Lung (tissue), 11 donors: ENCODE measurements at regions not wholly inside any gene's neighbourhood (a gene's known extent, or its start where the extent isn't known, plus 50 kb on each side); places are given as distances from the start of the nearest gene placed in this dataset.
"Not testable (repeated sequence)": the region's sequence is repeated elsewhere in the genome, so short reads cannot be mapped to it uniquely, and the experiment has no call there.

Experiments used
- ATAC-seq: fragments of 200-7000 bp; cut with Tn5 transposase; one replicate; pipeline ENCODE4 v1.9.1; 2020; ENCODE audit warnings: moderate number of reproducible peaks; ENCODE audit not compliant: insufficient read depth, low FRiP score
- DNase-seq, 3 donors: peaks; one replicate each; pipeline ENCODE4 v3.0.0-alpha.2; 2013 to 2017
- H3K27ac ChIP-seq, 2 donors: one replicate each; pipeline ENCODE4 v1.5.1; 2013; ENCODE audit warnings: mild to moderate bottlenecking in 2 of 2, moderate library complexity in 2 of 2, control low read depth in 1 of 2, inconsistent platforms in 1 of 2, low read depth in 1 of 2, low read length in 1 of 2
- H3K27me3 ChIP-seq, 3 donors: one replicate each; pipeline ENCODE4 v1.5.1; 2013; ENCODE audit warnings: low read length in 2 of 3; ENCODE audit not compliant: control insufficient read depth in 3 of 3, insufficient read depth in 3 of 3
- H3K36me3 ChIP-seq, 4 donors: one replicate each; pipeline ENCODE4 v1.5.1; 2013; ENCODE audit warnings: low read length in 4 of 4, mild to moderate bottlenecking in 1 of 4, moderate library complexity in 1 of 4; ENCODE audit not compliant: control insufficient read depth in 4 of 4, insufficient read depth in 4 of 4
- H3K4me1 ChIP-seq, 5 donors: one replicate each; pipeline ENCODE4 v1.5.1; 2013; ENCODE audit warnings: low read length in 5 of 5, mild to moderate bottlenecking in 2 of 5, moderate library complexity in 1 of 5; ENCODE audit not compliant: control insufficient read depth in 5 of 5, insufficient read depth in 5 of 5
- H3K4me3 ChIP-seq: one replicate; pipeline ENCODE4 v1.5.1; 2013; ENCODE audit warnings: mild to moderate bottlenecking, control low read depth, moderate library complexity
- H3K9ac ChIP-seq, 2 donors: one replicate each; pipeline ENCODE4 v1.5.1; 2013; ENCODE audit warnings: low read length in 2 of 2, control low read depth in 1 of 2; ENCODE audit not compliant: insufficient read depth in 1 of 2
- H3K9me3 ChIP-seq, 4 donors: one replicate each; pipeline ENCODE4 v1.5.1; 2013; ENCODE audit warnings: low read length in 3 of 4, mild to moderate bottlenecking in 1 of 4, moderate library complexity in 1 of 4; ENCODE audit not compliant: control insufficient read depth in 4 of 4, insufficient read depth in 3 of 4
- WGBS, 2 donors: extraction: QIAGEN DNeasy Blood & Tissue Kit; methylation state at CpG; one replicate each; pipeline ENCODE4 v1.1.7; 2013; 5-methylcytosine and 5-hydroxymethylcytosine counted together
- TF ChIP-seq, protein P1 (sequence below): IDR thresholded peaks from 2 replicates; pipeline ENCODE4 v1.5.1; 2012; ENCODE audit warnings: mild to moderate bottlenecking; ENCODE audit errors: control extremely low read depth, extremely low read depth
- donor health status: control.
- donor health status: control.
- donor health status: Bipolar disorder and iron deficiency.
- donor health status: healthy.
- donor health status: DM: yes; HTN: yes; CAD: no.

DNA sequence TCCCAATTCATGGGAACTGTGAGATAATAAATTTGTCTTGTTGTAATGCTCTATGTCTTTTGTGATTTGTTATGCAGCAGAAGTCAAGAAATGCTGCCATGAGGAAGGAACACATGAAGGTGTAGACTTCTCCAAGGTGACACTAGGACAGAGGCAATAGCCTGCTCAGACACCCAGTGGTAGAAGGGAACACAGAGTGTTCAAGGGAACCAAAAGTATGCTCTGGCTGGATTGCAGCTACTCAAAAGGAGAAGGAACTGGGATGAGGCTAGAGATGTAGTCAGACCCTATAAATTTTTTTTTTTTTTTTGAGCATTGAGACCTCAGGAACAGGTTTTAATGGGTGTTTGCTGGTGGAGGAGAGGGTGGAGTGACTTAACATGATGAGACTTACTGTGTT is 232.5 kb downstream of the PARP8 start:
- no peak overlapping the region for H3K4me3 ChIP-seq
- ATAC-seq (no peak), DNase-seq (no peak)
- peaks cover 0 to 2% (median 0%) of the 10 kb centered on the region in 4 donors for H3K9me3 ChIP-seq
- H3K9ac ChIP-seq, result no peak overlapping the region
- no peak overlapping the region for H3K27ac ChIP-seq
- TF ChIP-seq, protein P1, sequence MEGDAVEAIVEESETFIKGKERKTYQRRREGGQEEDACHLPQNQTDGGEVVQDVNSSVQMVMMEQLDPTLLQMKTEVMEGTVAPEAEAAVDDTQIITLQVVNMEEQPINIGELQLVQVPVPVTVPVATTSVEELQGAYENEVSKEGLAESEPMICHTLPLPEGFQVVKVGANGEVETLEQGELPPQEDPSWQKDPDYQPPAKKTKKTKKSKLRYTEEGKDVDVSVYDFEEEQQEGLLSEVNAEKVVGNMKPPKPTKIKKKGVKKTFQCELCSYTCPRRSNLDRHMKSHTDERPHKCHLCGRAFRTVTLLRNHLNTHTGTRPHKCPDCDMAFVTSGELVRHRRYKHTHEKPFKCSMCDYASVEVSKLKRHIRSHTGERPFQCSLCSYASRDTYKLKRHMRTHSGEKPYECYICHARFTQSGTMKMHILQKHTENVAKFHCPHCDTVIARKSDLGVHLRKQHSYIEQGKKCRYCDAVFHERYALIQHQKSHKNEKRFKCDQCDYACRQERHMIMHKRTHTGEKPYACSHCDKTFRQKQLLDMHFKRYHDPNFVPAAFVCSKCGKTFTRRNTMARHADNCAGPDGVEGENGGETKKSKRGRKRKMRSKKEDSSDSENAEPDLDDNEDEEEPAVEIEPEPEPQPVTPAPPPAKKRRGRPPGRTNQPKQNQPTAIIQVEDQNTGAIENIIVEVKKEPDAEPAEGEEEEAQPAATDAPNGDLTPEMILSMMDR, result no peak
- H3K36me3 ChIP-seq, result no peaks in the 10 kb centered on the region
- no peaks in the 10 kb centered on the region for H3K4me1 ChIP-seq
- H3K27me3 ChIP-seq, result no peaks in the 10 kb centered on the region

DNA sequence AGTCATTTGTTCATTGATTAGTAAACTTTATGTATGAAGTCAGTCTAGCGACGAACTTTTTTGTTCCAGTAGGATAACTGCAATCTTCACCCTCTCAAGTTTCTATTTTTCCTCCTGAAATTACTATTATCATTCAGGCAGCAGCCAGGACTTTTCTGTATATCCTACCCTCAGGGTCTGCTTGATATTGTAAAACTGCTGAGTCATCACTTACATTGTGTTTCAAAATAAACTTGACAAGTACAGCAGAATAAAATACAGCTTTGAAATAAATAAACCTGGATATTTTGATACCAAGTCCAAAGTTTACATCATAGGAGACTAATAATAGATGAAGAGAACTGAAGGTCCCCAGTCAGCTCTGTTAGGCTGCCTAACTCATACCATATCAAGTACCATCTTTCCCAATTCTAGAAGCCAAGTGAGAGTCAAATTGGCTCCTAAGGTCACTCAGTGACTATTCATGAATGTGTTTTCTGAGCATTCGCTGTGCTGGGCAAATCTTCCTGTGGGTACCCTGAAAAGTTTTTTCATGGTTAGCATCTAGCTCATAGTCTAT is 234.6 kb downstream of the PARP8 start:
- ATAC-seq, result no peak
- 86 to 95% methylated on average over 3 of the region's 3 CpGs for WGBS, 2 donors
- peak in 1 of 3 donors; percentile 1 for DNase-seq
- Histone ChIP-seq H3K4me1 (no peaks in the 10 kb centered on the region), H3K4me3 (no peak overlapping the region), H3K36me3 (no peaks in the 10 kb centered on the region), H3K9me3 (peaks cover 0 to 2% (median 0%) of the 10 kb centered on the region in 4 donors), H3K27ac (no peak overlapping the region), H3K27me3 (no peaks in the 10 kb centered on the region), H3K9ac (no peak overlapping the region)
- TF ChIP-seq, protein P1, result no peak

DNA sequence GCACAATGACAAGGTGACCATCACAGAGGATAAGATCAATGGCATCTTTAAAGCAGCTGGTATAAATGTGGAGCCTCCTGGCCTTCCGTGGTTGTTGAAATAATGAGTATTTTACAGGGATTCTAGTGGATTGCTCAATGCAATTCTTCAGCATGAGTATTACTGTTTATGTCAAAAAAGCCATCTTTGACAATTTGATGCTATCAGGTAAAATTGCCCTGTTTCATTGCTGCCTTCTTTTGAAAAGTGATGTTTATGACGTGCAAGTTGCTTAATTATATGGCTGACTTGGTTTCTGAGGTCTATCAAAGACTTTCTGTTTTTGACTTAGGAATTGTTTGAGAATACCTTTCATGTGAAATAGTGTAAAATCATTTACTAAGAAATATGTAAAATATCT is 237.2 kb downstream of the PARP8 start:
- Histone ChIP-seq H3K27me3 (no peaks in the 10 kb centered on the region), H3K9me3 (peaks cover 0 to 2% (median 0%) of the 10 kb centered on the region in 4 donors), H3K4me3 (no peak overlapping the region), H3K36me3 (no peaks in the 10 kb centered on the region), H3K9ac (no peak overlapping the region), H3K27ac (no peak overlapping the region), H3K4me1 (no peaks in the 10 kb centered on the region)
- WGBS, 2 donors, result 86 to 88% methylated on average over 2 of the region's 2 CpGs
- DNase-seq, result no peak
- ATAC-seq, result no peak
- TF ChIP-seq, protein P1, result no peak

DNA sequence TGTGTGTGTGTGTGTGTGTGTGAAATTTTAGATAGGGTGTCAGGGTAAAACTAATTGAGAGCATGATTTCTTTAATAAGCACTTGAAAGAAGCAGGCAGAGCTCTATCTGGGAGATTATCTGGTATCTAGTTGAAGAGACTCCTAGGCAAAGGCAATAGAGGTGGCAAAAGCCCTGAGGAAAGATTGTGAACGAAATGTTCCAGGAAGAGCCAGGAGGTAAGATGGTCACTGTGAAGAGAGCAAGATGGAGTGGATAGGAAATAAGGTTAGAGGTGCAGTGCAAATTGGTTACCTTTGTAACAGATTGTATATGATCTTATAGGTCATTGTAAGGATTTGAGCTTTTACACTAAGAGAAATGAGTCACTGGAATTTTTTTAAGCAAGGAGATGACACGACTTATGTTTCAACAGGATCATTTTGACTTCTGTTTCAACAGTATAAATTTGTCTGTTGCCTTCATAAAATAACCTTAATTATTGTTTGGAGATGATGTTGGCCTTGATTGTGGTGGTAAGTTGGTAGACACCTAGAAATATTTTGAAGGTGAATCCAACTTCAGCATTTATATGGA is 239.6 kb downstream of the PARP8 start:
- Histone ChIP-seq H3K36me3 (no peaks in the 10 kb centered on the region), H3K4me1 (no peaks in the 10 kb centered on the region), H3K9ac (no peak overlapping the region), H3K27ac (no peak overlapping the region), H3K9me3 (peaks cover 0 to 2% (median 0%) of the 10 kb centered on the region in 4 donors), H3K4me3 (no peak overlapping the region), H3K27me3 (no peaks in the 10 kb centered on the region)
- no peak for ATAC-seq
- DNase-seq, result no peak
- TF ChIP-seq, protein P1, result no peak
- 78 to 88% methylated on average over 2 of the region's 2 CpGs for WGBS, 2 donors

DNA sequence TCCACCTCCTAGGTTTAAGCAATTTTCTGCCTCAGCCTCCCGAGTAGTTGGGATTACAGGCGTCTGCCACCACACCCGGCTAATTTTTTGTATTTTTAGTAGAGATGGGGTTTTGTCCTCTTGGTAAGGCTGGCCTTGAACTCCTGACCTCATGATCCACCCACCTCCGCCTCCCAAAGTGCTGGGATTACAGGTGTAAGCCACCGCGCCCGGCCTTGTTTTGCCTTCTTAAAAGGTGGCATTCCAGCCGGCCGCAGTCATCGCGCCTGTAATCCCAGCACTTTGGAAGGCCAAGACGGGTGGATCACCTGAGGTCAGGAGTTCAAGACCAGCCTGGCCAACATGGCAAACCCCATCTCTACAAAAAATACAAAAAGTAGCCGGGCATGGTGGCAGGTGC is 253.7 kb downstream of the PARP8 start:
- not testable (repeated sequence) for H3K36me3 ChIP-seq, H3K4me3 ChIP-seq, DNase-seq, ATAC-seq, H3K27ac ChIP-seq, H3K9me3 ChIP-seq, H3K4me1 ChIP-seq, H3K9ac ChIP-seq, H3K27me3 ChIP-seq
- 97% methylated on average over 13 of the region's 13 CpGs for WGBS, 2 donors
